Esophagus (tissue), 2 donors: ENCODE measurements at regions not wholly inside any gene's neighbourhood (a gene's known extent, or its start where the extent isn't known, plus 50 kb on each side); places are given as distances from the start of the nearest gene placed in this dataset.

ENCODE experiments used
- H3K27ac ChIP-seq, 2 donors: one replicate each; pipeline ENCODE4 v1.5.1; 2013; ENCODE audit warnings: low read depth in 2 of 2, mild to moderate bottlenecking in 2 of 2, inconsistent platforms in 1 of 2, low read length in 1 of 2, moderate library complexity in 1 of 2
- H3K27me3 ChIP-seq, 2 donors: one replicate each; pipeline ENCODE4 v1.6.1; 2013; ENCODE audit warnings: low read length in 2 of 2, control low read depth in 1 of 2, mild to moderate bottlenecking in 1 of 2; ENCODE audit not compliant: insufficient read depth in 2 of 2, control insufficient read depth in 1 of 2
- H3K36me3 ChIP-seq, 2 donors: one replicate each; pipeline ENCODE4 v1.6.1; 2013; ENCODE audit warnings: low read length in 1 of 2; ENCODE audit not compliant: control insufficient read depth in 2 of 2, insufficient read depth in 2 of 2
- H3K4me1 ChIP-seq, 2 donors: one replicate each; pipeline ENCODE4 v1.6.1; 2013; ENCODE audit warnings: low read length in 1 of 2; ENCODE audit not compliant: control insufficient read depth in 2 of 2, insufficient read depth in 2 of 2
- H3K4me3 ChIP-seq, 2 donors: one replicate each; pipeline ENCODE4 v1.5.1; 2013; ENCODE audit warnings: low read length in 2 of 2, mild to moderate bottlenecking in 2 of 2, low read depth in 1 of 2, moderate library complexity in 1 of 2
- H3K9me3 ChIP-seq, 2 donors: one replicate each; pipeline ENCODE4 v1.6.1; 2013; ENCODE audit warnings: mild to moderate bottlenecking in 2 of 2, low read depth in 1 of 2, low read length in 1 of 2, moderate library complexity in 1 of 2; ENCODE audit not compliant: control insufficient read depth in 2 of 2, insufficient read depth in 1 of 2
- WGBS, 2 donors: extraction: QIAGEN DNeasy Blood & Tissue Kit; methylation state at CpG; one replicate each; pipeline ENCODE4 v1.1.7; 2013; 5-methylcytosine and 5-hydroxymethylcytosine counted together
- donor health status: healthy with polysubstance abuse.
- donor health status: Bipolar disorder and iron deficiency.

- Histone ChIP-seq H3K36me3 (no peaks in the 10 kb centered on the region), H3K27me3 (no peaks in the 10 kb centered on the region), H3K4me3 (no peak overlapping the region), H3K27ac (no peak overlapping the region), H3K9me3 (no peaks in the 10 kb centered on the region), H3K4me1 (no peaks in the 10 kb centered on the region)
Observed at GRCh38 chr21:28532446-28532845, 460.2 kb downstream of the LTN1 start.

GRCh38 chr21:28523367-28523766 lies 469.3 kb downstream of the LTN1 start:
- H3K27me3 ChIP-seq, result no peaks in the 10 kb centered on the region
- no peak overlapping the region for H3K27ac ChIP-seq
- no peaks in the 10 kb centered on the region for H3K4me1 ChIP-seq
- WGBS, 2 donors, result 38 to 62% methylated on average over 2 of the region's 2 CpGs
- H3K36me3 ChIP-seq, result no peaks in the 10 kb centered on the region
- no peak overlapping the region for H3K4me3 ChIP-seq
- no peaks in the 10 kb centered on the region for H3K9me3 ChIP-seq

GRCh38 chr21:28522014-28522799 lies 470.5 kb downstream of the LTN1 start:
- Histone ChIP-seq H3K9me3 (no peaks in the 10 kb centered on the region), H3K4me1 (no peaks in the 10 kb centered on the region), H3K27ac (no peak overlapping the region), H3K27me3 (no peaks in the 10 kb centered on the region), H3K4me3 (no peak overlapping the region), H3K36me3 (no peaks in the 10 kb centered on the region)
- WGBS, 2 donors, result 42 to 62% methylated on average over 9 of the region's 9 CpGs

GRCh38 chr21:28518630-28519029 lies 474.0 kb downstream of the LTN1 start:
- 34 to 56% methylated on average over 3 of the region's 3 CpGs for WGBS, 2 donors
- no peaks in the 10 kb centered on the region for H3K36me3 ChIP-seq
- no peak overlapping the region for H3K27ac ChIP-seq
- H3K4me1 ChIP-seq, result no peaks in the 10 kb centered on the region
- no peak overlapping the region for H3K4me3 ChIP-seq
- H3K9me3 ChIP-seq, result no peaks in the 10 kb centered on the region
- H3K27me3 ChIP-seq, result no peaks in the 10 kb centered on the region

GRCh38 chr21:28516991-28517592 lies 475.6 kb downstream of the LTN1 start:
- no peak overlapping the region for H3K27ac ChIP-seq
- WGBS, 2 donors, result 52 to 57% methylated on average over 6 of the region's 6 CpGs
- no peaks in the 10 kb centered on the region for H3K9me3 ChIP-seq
- H3K4me1 ChIP-seq, result no peaks in the 10 kb centered on the region
- H3K36me3 ChIP-seq, result no peaks in the 10 kb centered on the region
- no peaks in the 10 kb centered on the region for H3K27me3 ChIP-seq
- no peak overlapping the region for H3K4me3 ChIP-seq

GRCh38 chr21:28516021-28516420 lies 476.7 kb downstream of the LTN1 start:
- Histone ChIP-seq H3K36me3 (no peaks in the 10 kb centered on the region), H3K4me1 (no peaks in the 10 kb centered on the region), H3K9me3 (no peaks in the 10 kb centered on the region), H3K27me3 (no peaks in the 10 kb centered on the region), H3K4me3 (no peak overlapping the region), H3K27ac (no peak overlapping the region)
- 58 to 64% methylated on average over 1 of the region's 1 CpG for WGBS, 2 donors

GRCh38 chr21:28513428-28513827 lies 479.2 kb downstream of the LTN1 start:
- H3K36me3 ChIP-seq, result no peaks in the 10 kb centered on the region
- 24 to 34% methylated on average over 1 of the region's 1 CpG for WGBS, 2 donors
- H3K4me1 ChIP-seq, result no peaks in the 10 kb centered on the region
- H3K9me3 ChIP-seq, result no peaks in the 10 kb centered on the region
- H3K27ac ChIP-seq, result no peak overlapping the region
- no peak overlapping the region for H3K4me3 ChIP-seq
- H3K27me3 ChIP-seq, result no peaks in the 10 kb centered on the region

- WGBS, 2 donors, result 61 to 64% methylated on average over 3 of the region's 3 CpGs
- H3K27ac ChIP-seq, result no peak overlapping the region
- H3K9me3 ChIP-seq, result peaks cover 2 to 6% of the 10 kb centered on the region in 2 donors
- no peak overlapping the region for H3K4me3 ChIP-seq
- H3K4me1 ChIP-seq, result no peaks in the 10 kb centered on the region
- H3K27me3 ChIP-seq, result no peaks in the 10 kb centered on the region
- no peaks in the 10 kb centered on the region for H3K36me3 ChIP-seq
Observed at GRCh38 chr21:28509031-28509430, 483.6 kb downstream of the LTN1 start.

- peaks cover 2 to 6% of the 10 kb centered on the region in 2 donors for H3K9me3 ChIP-seq
- no peaks in the 10 kb centered on the region for H3K4me1 ChIP-seq
Observed at GRCh38 chr21:28508126-28508525, 484.6 kb downstream of the LTN1 start.

GRCh38 chr21:28496517-28496916 lies 496.2 kb downstream of the LTN1 start:
- Histone ChIP-seq H3K9me3 (no peaks in the 10 kb centered on the region), H3K27ac (no peak overlapping the region), H3K4me3 (no peak overlapping the region)

More at GRCh38 chr21:28508126-28508525, 484.6 kb downstream of the LTN1 start:
- H3K27ac ChIP-seq, result no peak overlapping the region
- no peak overlapping the region for H3K4me3 ChIP-seq
- H3K36me3 ChIP-seq, result no peaks in the 10 kb centered on the region
- H3K27me3 ChIP-seq, result no peaks in the 10 kb centered on the region

More at GRCh38 chr21:28496517-28496916, 496.2 kb downstream of the LTN1 start:
- H3K27me3 ChIP-seq, result no peaks in the 10 kb centered on the region
- no peaks in the 10 kb centered on the region for H3K36me3 ChIP-seq
- no peaks in the 10 kb centered on the region for H3K4me1 ChIP-seq
